KMS-11 (cell line): ENCODE measurements at regions not wholly inside any gene's neighbourhood (a gene's known extent, or its start where the extent isn't known, plus 50 kb on each side); places are given as distances from the start of the nearest gene placed in this dataset.

Experiments
- H2AFZ ChIP-seq: fragments of 200-600 bp; sonication (generic); 2 replicates; pipeline ENCODE4 v1.6.1; 2016; ENCODE audit warnings: antibody characterized with exemption, mixed run types, low read depth
- H3K27ac ChIP-seq: fragments of 200-600 bp; sonication (generic); 2 replicates; pipeline ENCODE4 v1.6.1; 2016; ENCODE audit warnings: mild to moderate bottlenecking, mixed run types
- H3K27me3 ChIP-seq: fragments of 200-600 bp; sonication (generic); 2 replicates; pipeline ENCODE4 v1.6.1; 2017; ENCODE audit warnings: mild to moderate bottlenecking, low read depth, mixed run types, moderate library complexity; ENCODE audit not compliant: insufficient read depth
- H3K36me3 ChIP-seq: fragments of 200-600 bp; sonication (generic); 2 replicates; pipeline ENCODE4 v1.6.1; 2017; ENCODE audit warnings: mild to moderate bottlenecking, mixed run types; ENCODE audit not compliant: insufficient read depth
- H3K4me1 ChIP-seq: fragments of 200-600 bp; sonication (generic); 2 replicates; pipeline ENCODE4 v1.6.1; 2016; ENCODE audit warnings: mild to moderate bottlenecking, low read depth, mixed run types; ENCODE audit not compliant: poor library complexity, severe bottlenecking
- H3K4me2 ChIP-seq: fragments of 200-600 bp; sonication (generic); 2 replicates; pipeline ENCODE4 v1.7.0; 2016; ENCODE audit warnings: mild to moderate bottlenecking, mixed run types
- H3K4me3 ChIP-seq: fragments of 200-600 bp; sonication (generic); IDR thresholded peaks from 2 replicates; pipeline ENCODE4 v1.6.1; 2017; ENCODE audit warnings: low read depth, low read length, mixed read lengths; ENCODE audit not compliant: insufficient read depth
- H3K79me2 ChIP-seq: fragments of 200-600 bp; sonication (generic); 2 replicates; pipeline ENCODE4 v1.6.1; 2016; ENCODE audit warnings: low read depth, mixed run types; ENCODE audit not compliant: insufficient read depth
- H3K9ac ChIP-seq: fragments of 200-600 bp; sonication (generic); 2 replicates; pipeline ENCODE4 v1.6.1; 2016; ENCODE audit warnings: mild to moderate bottlenecking, mixed run types
- H4K20me1 ChIP-seq: fragments of 200-600 bp; sonication (generic); 2 replicates; pipeline ENCODE4 v1.6.1; 2016; ENCODE audit warnings: mild to moderate bottlenecking, mixed run types; ENCODE audit not compliant: insufficient read depth
- CTCF ChIP-seq: fragments of 200-600 bp; sonication (generic); conservative IDR thresholded peaks from 2 replicates; pipeline ENCODE4 v1.6.1; 2017; ENCODE audit warnings: low read depth, mild to moderate bottlenecking, antibody characterized with exemption, low read length, moderate library complexity, mixed read lengths

- Histone ChIP-seq H3K79me2 (no peaks in the 10 kb centered on the region), H3K4me1 (no peaks in the 10 kb centered on the region), H3K27me3 (no peaks in the 10 kb centered on the region), H3K4me2 (no peak overlapping the region), H2AFZ (no peak overlapping the region), H3K36me3 (no peaks in the 10 kb centered on the region), H3K9ac (no peak overlapping the region), H3K27ac (no peak overlapping the region), H3K4me3 (no peak overlapping the region), H4K20me1 (no peaks in the 10 kb centered on the region)
- TF ChIP-seq CTCF: no peak
Observed at GRCh38 chr15:62474021-62474770, 309.1 kb upstream of the C2CD4B start.

GRCh38 chr15:62474771-62475124 lies 309.7 kb upstream of the C2CD4B start:
- Histone ChIP-seq H3K4me3 (no peak overlapping the region), H3K36me3 (no peaks in the 10 kb centered on the region), H2AFZ (no peak overlapping the region), H3K4me1 (no peaks in the 10 kb centered on the region), H3K27me3 (no peaks in the 10 kb centered on the region), H4K20me1 (no peaks in the 10 kb centered on the region), H3K27ac (no peak overlapping the region), H3K79me2 (no peaks in the 10 kb centered on the region), H3K9ac (no peak overlapping the region), H3K4me2 (no peak overlapping the region)
- TF ChIP-seq CTCF: no peak

GRCh38 chr15:62475591-62475990 lies 310.5 kb upstream of the C2CD4B start:
- H3K9ac ChIP-seq: no peak overlapping the region
- no peak overlapping the region for H2AFZ ChIP-seq
- TF ChIP-seq CTCF: no peak
- no peak overlapping the region for H3K4me2 ChIP-seq
- H3K36me3 ChIP-seq: no peaks in the 10 kb centered on the region
- H4K20me1 ChIP-seq: no peaks in the 10 kb centered on the region
- no peaks in the 10 kb centered on the region for H3K4me1 ChIP-seq
- no peaks in the 10 kb centered on the region for H3K27me3 ChIP-seq
- H3K79me2 ChIP-seq: no peaks in the 10 kb centered on the region
- no peak overlapping the region for H3K27ac ChIP-seq
- H3K4me3 ChIP-seq: no peak overlapping the region

- Histone ChIP-seq H3K27me3 (no peaks in the 10 kb centered on the region), H4K20me1 (no peaks in the 10 kb centered on the region), H3K9ac (no peak overlapping the region), H3K36me3 (no peaks in the 10 kb centered on the region), H3K4me1 (no peaks in the 10 kb centered on the region), H3K4me3 (no peak overlapping the region), H3K27ac (no peak overlapping the region), H2AFZ (no peak overlapping the region), H3K79me2 (no peaks in the 10 kb centered on the region), H3K4me2 (no peak overlapping the region)
- no peak for TF ChIP-seq CTCF
Observed at GRCh38 chr15:62476163-62476562, 311.1 kb upstream of the C2CD4B start.
